GM21381 (cell line): ENCODE measurements at regions not wholly inside any gene's neighbourhood (a gene's known extent, or its start where the extent isn't known, plus 50 kb on each side); places are given as distances from the start of the nearest gene placed in this dataset.
"Not testable (repeated sequence)": the region's sequence is repeated elsewhere in the genome, so short reads cannot be mapped to it uniquely, and the experiment has no call there.

Experiments used
- ATAC-seq: cut with Tn5 transposase; IDR thresholded peaks from one replicate; pipeline ENCODE4 v1.9.1; 2021; ENCODE audit warnings: mild to moderate bottlenecking, moderate library complexity; ENCODE audit not compliant: unreplicated experiment

DNA sequence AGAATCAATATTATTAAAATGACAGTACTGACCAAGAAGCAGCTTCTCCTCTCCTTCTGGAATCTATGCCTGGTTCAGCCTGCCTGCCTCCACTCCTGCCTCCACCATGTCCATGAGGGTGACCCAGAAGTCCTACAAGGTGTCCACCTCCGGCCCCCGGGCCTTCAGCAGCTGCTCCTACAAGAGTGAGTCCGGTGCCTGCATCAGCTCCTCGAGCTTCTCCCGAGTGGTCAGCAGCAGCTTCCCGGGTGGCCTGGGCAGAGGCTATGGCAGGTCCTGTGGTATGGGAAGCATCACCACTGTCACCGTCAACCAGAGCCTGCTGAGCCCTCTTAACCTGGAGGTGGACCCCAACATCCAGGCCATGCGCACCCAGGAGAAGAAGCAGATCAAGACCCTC is 822.4 kb upstream of the NEGR1 start:
- ATAC-seq: no peak

GRCh38 chr1:73100216-73100615 is 817.9 kb upstream of the NEGR1 start:
- no peak for ATAC-seq

DNA sequence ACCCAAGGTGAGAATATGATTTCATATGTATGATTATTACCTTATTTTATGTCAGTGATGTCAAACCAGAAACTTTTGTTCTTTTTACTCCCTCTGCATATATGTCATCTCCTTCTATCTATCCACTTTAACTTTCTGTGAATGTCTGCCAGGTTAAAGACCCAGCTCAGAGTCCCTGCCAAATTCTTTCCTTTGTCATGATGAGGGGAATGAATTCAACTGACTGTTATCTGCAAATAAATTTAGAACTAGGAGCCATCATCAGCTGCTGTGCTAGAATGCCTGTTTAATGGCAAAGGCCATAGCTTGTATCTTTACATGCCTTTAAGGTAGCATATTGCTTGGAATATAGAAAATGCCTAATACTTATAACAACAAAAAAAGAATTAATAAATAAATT is 815.6 kb upstream of the NEGR1 start:
- no peak for ATAC-seq

- ATAC-seq: no peak
These were observed 814.5 kb upstream of the NEGR1 start for GRCh38 chr1:73096841-73097240.

DNA sequence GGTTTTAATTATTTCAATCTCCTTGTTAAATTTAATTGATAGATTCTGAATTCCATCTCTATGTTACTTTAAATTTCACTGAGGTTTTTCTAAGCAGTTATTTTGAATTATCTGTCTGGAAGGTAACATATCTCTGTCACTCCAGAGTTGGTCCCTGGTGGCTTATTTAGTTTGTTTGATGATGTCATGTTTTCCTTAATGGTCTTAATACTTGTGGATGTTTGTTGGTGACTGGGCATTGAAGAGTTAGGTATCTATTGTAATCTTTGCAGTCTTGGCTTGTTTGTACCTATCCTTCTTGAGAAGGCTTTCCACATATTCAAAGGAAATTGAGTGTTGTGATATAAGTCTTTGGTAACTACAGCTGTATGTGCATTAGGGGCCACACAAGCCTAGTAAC is 810.0 kb upstream of the NEGR1 start:
- no peak for ATAC-seq

GRCh38 chr1:73066866-73067265 is 784.5 kb upstream of the NEGR1 start:
- ATAC-seq: no peak

DNA sequence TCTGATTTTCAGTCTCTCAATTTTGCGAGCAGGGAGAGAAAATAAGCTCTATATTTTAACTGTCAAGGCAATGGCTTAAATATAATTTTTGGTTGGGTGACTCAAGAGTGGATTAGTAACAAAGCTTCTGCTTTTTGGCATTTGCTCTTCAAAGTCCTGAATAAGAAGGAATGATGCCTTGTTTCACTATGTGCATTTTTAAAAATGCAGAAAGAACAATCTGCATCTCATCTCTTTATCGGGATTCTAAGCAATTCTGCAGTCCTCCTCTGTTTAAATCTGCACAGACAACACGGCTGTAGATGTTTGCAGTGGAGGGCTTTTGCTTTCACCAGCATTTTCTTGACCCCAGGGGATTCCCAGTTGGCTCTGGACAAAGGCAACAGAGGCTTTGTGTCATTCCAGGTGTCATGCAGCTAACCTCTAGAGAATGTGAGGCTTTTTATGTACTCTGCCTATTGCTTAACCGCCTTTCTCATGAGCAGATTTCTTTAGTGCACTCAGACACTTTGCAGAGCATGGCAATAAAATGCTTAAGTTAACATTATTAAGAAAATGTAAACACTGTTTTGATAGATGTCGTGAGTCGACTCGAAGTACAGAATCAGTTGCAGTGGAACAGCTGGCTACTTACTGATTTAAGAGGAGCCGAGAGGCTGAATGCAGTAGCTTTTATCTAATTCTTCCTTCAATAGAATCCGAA is 783.2 kb upstream of the NEGR1 start:
- ATAC-seq: no peak

DNA sequence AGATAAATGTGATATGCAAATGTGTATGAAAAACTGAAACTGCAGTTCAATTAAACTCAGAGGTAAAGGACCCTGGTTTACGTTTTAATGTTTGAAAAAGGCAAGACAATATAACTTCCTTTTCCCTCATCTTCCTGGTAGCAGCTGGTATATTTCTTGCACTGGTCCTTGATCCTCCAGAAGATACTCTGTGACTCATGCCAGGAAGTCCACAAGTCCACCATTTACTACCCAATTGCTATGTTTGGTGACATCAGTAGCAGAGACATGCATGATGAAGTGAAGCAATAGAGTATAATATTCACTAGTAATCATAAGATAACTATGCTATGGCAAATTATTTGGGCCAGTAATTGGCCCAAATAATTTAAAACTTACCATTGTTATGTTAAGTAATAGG is 774.5 kb upstream of the NEGR1 start:
- no peak for ATAC-seq

- no peak for ATAC-seq
These were observed 762.1 kb upstream of the NEGR1 start for GRCh38 chr1:73044241-73045036.

- ATAC-seq: no peak
These were observed 760.1 kb upstream of the NEGR1 start for GRCh38 chr1:73042403-73042802.

- ATAC-seq: no peak
These were observed 758.5 kb upstream of the NEGR1 start for GRCh38 chr1:73040811-73041210.

DNA sequence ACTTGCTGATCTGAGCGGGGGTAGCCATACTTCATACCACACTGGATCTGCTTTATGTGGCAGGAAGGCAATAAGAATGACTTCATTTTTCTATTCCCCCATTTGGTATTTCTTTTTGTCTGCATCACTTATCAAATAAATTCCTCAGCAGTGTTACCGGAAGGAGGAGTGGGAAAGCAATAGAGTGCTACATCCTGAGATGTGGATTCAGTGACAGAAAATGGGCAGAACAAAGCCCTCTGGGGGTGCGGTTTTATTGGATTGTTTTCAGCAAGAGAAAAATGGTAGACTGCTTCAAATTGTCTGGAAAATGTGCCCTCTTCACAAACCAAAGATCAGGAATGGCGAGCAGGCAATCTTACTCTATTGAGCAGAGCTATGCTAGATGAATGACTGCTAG is 751.9 kb upstream of the NEGR1 start:
- ATAC-seq: no peak

GRCh38 chr1:73033640-73034039 is 751.3 kb upstream of the NEGR1 start:
- ATAC-seq: no peak

GRCh38 chr1:73029571-73029970 is 747.2 kb upstream of the NEGR1 start:
- ATAC-seq: no peak

DNA sequence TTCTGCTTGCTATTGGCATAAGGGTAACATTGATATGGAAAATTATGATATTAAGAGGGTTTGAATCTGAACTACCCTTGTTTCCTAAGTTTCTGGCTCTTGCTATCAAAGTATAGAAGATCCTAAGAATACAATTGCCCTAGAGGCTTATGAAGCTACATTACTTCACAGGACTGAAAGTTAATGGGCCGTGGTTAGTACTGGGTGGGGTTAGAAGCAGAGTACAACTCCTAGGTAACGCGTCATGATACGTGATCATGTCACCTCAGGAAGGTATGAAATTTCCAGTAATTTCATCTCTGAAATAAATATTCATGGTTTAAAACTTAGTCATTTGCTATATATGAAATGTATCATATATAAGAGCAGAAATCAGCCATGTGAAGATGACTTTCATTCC is 743.8 kb upstream of the NEGR1 start:
- ATAC-seq: no peak

- ATAC-seq: no peak
These were observed 727.6 kb upstream of the NEGR1 start for GRCh38 chr1:73009938-73010337.

GRCh38 chr1:73009311-73009710 is 727.0 kb upstream of the NEGR1 start:
- no peak for ATAC-seq

DNA sequence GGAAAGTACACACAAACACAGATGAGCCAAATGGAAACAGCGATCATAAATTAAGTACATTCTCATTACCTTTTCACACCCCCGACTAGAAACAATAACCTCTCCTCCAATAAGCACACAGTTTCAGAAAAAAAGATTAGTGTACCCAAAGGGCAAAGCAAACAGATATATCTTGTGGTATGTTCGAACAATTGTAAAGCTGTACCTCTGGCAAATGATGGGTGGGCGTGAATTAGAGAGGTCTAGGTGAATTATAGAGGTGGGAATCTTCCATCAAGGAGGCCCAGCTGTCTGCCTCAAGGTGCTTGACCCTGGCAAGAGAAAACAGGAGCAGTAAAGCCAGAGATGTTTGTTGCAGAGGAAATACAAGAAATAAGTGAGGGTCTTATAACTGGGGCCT is 715.3 kb upstream of the NEGR1 start:
- ATAC-seq: no peak

DNA sequence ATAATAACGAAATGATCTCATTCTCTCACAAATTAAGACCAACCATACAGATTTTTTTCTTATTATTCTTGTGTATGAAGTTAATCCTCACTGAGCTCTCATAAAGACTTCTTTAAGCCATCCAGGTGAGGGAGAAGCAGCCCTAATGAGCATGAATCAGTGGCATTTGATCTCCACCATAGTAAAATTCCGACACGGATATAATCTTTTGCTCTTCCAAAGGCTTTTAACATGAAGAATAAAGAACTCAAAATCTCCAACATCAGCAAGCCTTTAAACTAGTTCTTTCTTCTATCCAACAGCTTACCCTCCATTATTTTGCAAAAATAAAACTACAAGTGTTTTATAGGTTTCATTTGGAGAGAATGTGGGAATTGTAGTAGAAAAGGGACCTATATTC is 714.7 kb upstream of the NEGR1 start:
- ATAC-seq: no peak

GRCh38 chr1:72987871-72988270 is 705.5 kb upstream of the NEGR1 start:
- not testable (repeated sequence) for ATAC-seq

DNA sequence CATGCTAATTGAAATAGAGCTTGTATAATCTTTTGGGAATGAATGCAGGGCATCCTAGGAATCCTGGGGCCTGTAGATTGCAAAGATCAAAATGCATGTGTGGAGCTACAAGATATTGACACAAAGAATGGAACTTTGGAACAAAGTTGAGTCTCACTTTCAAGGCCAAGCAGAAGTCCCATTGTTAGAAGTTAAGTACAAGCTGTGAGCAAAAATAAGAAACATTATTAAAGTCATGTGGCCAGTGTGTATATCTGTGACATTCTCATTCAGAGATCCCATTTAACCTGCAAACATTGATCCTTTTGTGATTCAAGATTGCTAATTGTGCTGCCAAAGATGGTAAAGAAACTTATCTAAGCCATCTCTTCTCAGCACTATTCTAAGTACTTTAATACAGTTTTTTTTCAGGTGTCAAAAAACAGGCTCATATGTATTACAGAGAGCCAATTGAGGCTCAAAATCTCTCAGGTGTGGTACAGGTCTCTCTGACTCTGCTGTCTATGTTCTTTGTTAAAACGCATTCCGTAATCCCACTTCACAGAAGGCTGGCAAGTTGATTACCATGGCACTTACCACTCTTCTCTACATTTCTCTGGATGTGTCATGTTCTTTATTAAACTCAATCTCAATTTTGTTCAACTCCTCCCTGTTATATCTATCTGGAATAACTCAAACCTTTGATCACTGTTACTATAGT is 704.4 kb upstream of the NEGR1 start:
- no peak for ATAC-seq

- not testable (repeated sequence) for ATAC-seq
These were observed 702.7 kb upstream of the NEGR1 start for GRCh38 chr1:72985024-72985423.
